Retinal pigment epithelial cell (primary cell): ENCODE measurements at regions not wholly inside any gene's neighbourhood (a gene's known extent, or its start where the extent isn't known, plus 50 kb on each side); places are given as distances from the start of the nearest gene placed in this dataset.
"Not testable (repeated sequence)": the region's sequence is repeated elsewhere in the genome, so short reads cannot be mapped to it uniquely, and the experiment has no call there.

Source experiments
- DNase-seq: peaks from one replicate; pipeline ENCODE4 v3.0.0-alpha.2; 2010; ENCODE audit warnings: low read depth
- H3K4me3 ChIP-seq: 2 replicates; pipeline ENCODE4 v1.5.1; 2011; ENCODE audit warnings: mild to moderate bottlenecking, low read length, control low read depth, moderate library complexity
- CTCF ChIP-seq: conservative IDR thresholded peaks from 2 replicates; pipeline ENCODE4 v1.5.1; 2011; ENCODE audit warnings: low read depth, low read length, control low read depth, inconsistent platforms

GRCh38 chr4:162978398-162978797, 188.3 kb downstream of the NAF1 start:
- H3K4me3 ChIP-seq: no peak overlapping the region
- no peak for DNase-seq
- no peak for TF ChIP-seq CTCF

- no peak overlapping the region for H3K4me3 ChIP-seq
- no peak for TF ChIP-seq CTCF
- no peak for DNase-seq
These were observed 188.9 kb downstream of the NAF1 start for GRCh38 chr4:162977788-162978187.

GRCh38 chr4:162972661-162973330, 193.9 kb downstream of the NAF1 start:
- TF ChIP-seq CTCF: no peak
- no peak overlapping the region for H3K4me3 ChIP-seq
- DNase-seq: no peak

- TF ChIP-seq CTCF: no peak
- no peak overlapping the region for H3K4me3 ChIP-seq
- DNase-seq: no peak
These were observed 197.5 kb downstream of the NAF1 start for GRCh38 chr4:162969194-162969593.

GRCh38 chr4:162965978-162966377, 200.7 kb downstream of the NAF1 start:
- not testable (repeated sequence) for H3K4me3 ChIP-seq, DNase-seq

GRCh38 chr4:162959046-162959445, 207.6 kb downstream of the NAF1 start:
- DNase-seq: no peak
- no peak overlapping the region for H3K4me3 ChIP-seq
- TF ChIP-seq CTCF: peak; percentile 50

- DNase-seq: no peak
- H3K4me3 ChIP-seq: no peak overlapping the region
- TF ChIP-seq CTCF: no peak
These were observed 209.1 kb downstream of the NAF1 start for GRCh38 chr4:162957521-162958143.
